ENCODE measurements at regions not wholly inside any gene's neighbourhood (a gene's known extent, or its start where the extent isn't known, plus 50 kb on each side); places are given as distances from the start of the nearest gene placed in this dataset.
A peak's percentile ranks its signal among the peaks of the same experiment; 100 is the strongest.

DNA sequence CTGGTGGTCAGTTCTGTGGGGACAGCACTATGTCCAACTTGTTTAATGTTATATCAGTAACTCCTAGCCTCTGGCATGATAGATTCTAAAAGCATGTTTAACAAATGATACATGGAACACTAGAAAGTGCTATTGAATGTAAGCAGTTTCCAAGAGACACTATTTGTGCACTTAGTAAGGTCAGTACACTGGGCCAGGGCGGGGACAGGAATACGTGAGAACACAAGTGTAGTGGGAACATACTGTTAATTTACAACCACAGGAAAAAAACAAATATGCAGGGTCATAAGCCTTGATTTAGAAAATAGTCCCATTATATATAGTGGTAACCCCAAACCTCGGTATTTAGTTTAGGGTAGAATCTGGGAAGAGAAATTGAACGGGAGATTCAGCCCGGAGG, 88.9 kb upstream of the SLC38A2 start:
- H3K27me3 ChIP-seq (replicated peaks; ENCODE audit: insufficient read depth), result no peaks in the 10 kb centered on the region
- H3K36me3 ChIP-seq, result no peaks in the 10 kb centered on the region
- ATAC-seq (ENCODE audit: insufficient number of reproducible peaks, low FRiP score, low read depth) (no peak), DNase-seq (ENCODE audit: low spot score) (no peak)
- peaks cover 26 to 55% of the 10 kb centered on the region in 2 donors for H3K4me1 ChIP-seq (ENCODE audit: control insufficient read depth in 1 of 2, low read depth in 2 of 2)
- H3K27ac ChIP-seq, result peak overlapping the region; percentile 31 to 35
- H3K4me3 ChIP-seq, result no peak overlapping the region
- no peaks in the 10 kb centered on the region for H3K9me3 ChIP-seq
- TF ChIP-seq, protein P1, sequence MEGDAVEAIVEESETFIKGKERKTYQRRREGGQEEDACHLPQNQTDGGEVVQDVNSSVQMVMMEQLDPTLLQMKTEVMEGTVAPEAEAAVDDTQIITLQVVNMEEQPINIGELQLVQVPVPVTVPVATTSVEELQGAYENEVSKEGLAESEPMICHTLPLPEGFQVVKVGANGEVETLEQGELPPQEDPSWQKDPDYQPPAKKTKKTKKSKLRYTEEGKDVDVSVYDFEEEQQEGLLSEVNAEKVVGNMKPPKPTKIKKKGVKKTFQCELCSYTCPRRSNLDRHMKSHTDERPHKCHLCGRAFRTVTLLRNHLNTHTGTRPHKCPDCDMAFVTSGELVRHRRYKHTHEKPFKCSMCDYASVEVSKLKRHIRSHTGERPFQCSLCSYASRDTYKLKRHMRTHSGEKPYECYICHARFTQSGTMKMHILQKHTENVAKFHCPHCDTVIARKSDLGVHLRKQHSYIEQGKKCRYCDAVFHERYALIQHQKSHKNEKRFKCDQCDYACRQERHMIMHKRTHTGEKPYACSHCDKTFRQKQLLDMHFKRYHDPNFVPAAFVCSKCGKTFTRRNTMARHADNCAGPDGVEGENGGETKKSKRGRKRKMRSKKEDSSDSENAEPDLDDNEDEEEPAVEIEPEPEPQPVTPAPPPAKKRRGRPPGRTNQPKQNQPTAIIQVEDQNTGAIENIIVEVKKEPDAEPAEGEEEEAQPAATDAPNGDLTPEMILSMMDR (IDR thresholded peaks at IDR 0.05), result no peak

DNA sequence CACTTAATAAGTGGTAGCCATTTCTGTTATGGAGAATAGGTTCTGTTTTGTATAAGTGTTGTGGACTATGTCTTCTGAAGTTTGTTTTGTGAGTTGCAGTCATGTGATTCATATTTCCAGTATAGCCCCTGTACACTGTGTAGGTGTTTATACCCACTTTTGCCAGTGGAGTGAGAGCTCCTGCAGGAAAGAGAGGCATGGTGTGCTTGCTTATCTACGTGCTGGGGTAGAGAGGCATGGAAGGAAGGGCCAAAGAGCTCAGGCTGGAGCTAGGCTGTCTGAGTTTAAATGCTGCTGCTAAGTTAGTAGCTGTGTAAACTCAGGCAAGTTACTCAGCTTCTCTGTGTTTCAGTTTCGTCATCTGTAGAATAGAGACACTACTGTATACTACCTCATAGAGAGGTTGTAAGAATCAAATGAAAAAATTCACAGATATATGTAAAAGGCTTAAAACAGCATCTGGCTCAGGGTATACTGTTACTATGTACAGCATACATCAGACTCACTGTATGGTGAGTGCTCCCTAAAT, 88.2 kb upstream of the SLC38A2 start:
- H3K36me3 ChIP-seq, result no peaks in the 10 kb centered on the region
- H3K27me3 ChIP-seq (replicated peaks; ENCODE audit: insufficient read depth), result no peaks in the 10 kb centered on the region
- H3K9me3 ChIP-seq, result no peaks in the 10 kb centered on the region
- TF ChIP-seq, protein P1 (IDR thresholded peaks at IDR 0.05), result no peak
- H3K4me3 ChIP-seq, result no peak overlapping the region
- H3K4me1 ChIP-seq (ENCODE audit: control insufficient read depth in 1 of 2, low read depth in 2 of 2), result peaks cover 26 to 55% of the 10 kb centered on the region in 2 donors
- no peak for DNase-seq (ENCODE audit: low spot score)
- no peak for ATAC-seq (ENCODE audit: insufficient number of reproducible peaks, low FRiP score, low read depth)
- H3K27ac ChIP-seq, result peak overlapping the region in 1 of 2 donors; percentile 61

DNA sequence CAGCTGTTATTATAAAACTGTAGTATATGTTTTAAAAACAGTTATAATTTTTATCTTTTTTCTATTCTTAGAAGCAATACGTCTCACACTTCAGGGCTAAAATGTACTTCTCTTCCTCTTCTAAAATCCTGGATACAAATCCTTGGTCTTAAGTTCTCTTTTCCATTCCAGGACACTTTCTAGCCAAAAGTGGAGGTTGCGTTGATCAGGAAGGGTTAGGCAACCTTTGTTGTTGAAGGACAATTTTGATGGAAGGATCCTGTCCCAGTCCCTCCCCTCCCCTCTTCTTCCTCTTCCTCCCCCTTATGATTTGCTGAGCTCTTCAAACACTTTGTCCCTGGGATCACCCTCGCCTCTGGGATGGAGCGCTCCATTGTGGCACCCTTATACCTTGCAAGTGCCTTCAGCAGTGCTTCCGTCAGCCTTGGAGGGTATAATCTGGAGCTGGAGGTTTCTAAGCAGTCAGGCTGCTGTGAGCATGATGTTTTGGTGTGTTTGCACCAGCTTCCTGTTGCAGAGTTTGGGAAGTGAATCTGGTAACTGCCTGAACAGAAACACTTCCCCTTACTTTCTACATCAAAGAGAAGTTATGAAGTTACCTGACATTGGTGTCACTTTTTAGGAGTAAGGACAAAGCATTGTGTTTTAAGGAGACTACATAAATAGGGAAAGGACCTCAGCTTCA, 87.4 kb upstream of the SLC38A2 start:
- DNase-seq (ENCODE audit: low spot score) (no peak), ATAC-seq (ENCODE audit: insufficient number of reproducible peaks, low FRiP score, low read depth) (no peak)
- H3K27me3 ChIP-seq (replicated peaks; ENCODE audit: insufficient read depth), result no peaks in the 10 kb centered on the region
- TF ChIP-seq, protein P1 (IDR thresholded peaks at IDR 0.05), result no peak
- H3K4me1 ChIP-seq (ENCODE audit: control insufficient read depth in 1 of 2, low read depth in 2 of 2), result peaks cover 26 to 55% of the 10 kb centered on the region in 2 donors
- H3K27ac ChIP-seq, result peak overlapping the region; percentile 39 to 61
- no peak overlapping the region for H3K4me3 ChIP-seq
- H3K9me3 ChIP-seq, result no peaks in the 10 kb centered on the region
- H3K36me3 ChIP-seq, result no peaks in the 10 kb centered on the region

DNA sequence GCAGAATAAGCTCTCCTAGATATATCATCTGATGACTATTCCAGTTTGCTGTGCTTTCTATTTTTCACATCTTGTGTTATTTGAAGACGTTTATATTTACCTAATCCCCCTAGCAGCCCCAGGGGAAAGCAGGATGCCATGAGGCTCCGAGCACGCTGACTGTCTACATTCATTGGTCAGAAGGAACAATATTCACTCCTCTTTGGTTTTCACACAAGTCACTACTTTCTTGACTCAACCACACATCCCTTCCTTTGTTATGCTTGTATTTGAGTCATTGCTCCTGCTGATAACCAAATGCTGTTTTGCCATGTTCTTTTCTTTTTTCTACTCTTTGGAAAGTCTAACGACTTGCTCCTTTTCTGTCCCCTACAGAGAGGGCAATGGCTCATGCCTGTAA, 86.5 kb upstream of the SLC38A2 start:
- peak; percentile 57 for ATAC-seq (ENCODE audit: insufficient number of reproducible peaks, low FRiP score, low read depth)
- no peak for DNase-seq (ENCODE audit: low spot score)
- H3K27ac ChIP-seq, result peak overlapping the region; percentile 39 to 61

DNA sequence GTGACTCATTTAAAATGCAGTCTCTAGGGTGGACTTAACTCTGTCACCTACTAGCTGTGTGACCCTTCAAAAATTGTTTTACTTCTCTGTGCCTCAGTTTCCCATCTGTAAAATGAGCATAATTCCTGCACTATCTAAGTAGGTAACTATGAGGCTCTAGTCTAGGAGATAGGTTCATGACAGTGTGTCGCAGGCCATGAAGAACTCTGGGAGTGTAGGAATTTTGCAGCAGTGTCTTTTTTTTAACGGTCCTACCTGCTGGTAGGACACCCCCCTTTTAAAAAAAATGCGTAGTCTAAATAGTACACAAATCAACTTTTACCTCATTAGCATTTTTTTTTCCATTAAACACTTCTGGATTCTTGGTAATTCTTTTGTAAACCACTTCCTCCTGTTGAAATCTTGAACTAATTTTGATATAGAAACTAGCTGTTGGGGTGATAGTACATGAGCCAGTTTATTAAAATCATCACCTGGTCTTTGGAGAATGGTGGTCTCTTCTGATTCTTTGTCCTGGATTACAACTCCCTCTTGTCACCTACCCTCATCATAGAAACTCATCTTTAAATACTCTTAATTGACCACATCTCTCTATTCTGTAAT, 86.0 kb upstream of the SLC38A2 start:
- Histone ChIP-seq H3K36me3 (no peaks in the 10 kb centered on the region), H3K4me1 (ENCODE audit: control insufficient read depth in 1 of 2, low read depth in 2 of 2) (peaks cover 24 to 53% of the 10 kb centered on the region in 2 donors), H3K27me3 (replicated peaks; ENCODE audit: insufficient read depth) (no peaks in the 10 kb centered on the region), H3K27ac (no peak overlapping the region), H3K9me3 (no peaks in the 10 kb centered on the region), H3K4me3 (no peak overlapping the region)
- ATAC-seq (ENCODE audit: insufficient number of reproducible peaks, low FRiP score, low read depth), result no peak
- no peak for DNase-seq (ENCODE audit: low spot score)
- TF ChIP-seq, protein P1 (IDR thresholded peaks at IDR 0.05), result no peak

More for the DNA sequence above, 86.5 kb upstream of the SLC38A2 start:
- TF ChIP-seq, protein P1 (IDR thresholded peaks at IDR 0.05), result no peak
- no peak overlapping the region for H3K4me3 ChIP-seq
- peaks cover 26 to 55% of the 10 kb centered on the region in 2 donors for H3K4me1 ChIP-seq (ENCODE audit: control insufficient read depth in 1 of 2, low read depth in 2 of 2)
- H3K9me3 ChIP-seq, result no peaks in the 10 kb centered on the region
- no peaks in the 10 kb centered on the region for H3K36me3 ChIP-seq
- no peaks in the 10 kb centered on the region for H3K27me3 ChIP-seq (replicated peaks; ENCODE audit: insufficient read depth)
